ENCODE measurements at regions not wholly inside any gene's neighbourhood (a gene's known extent, or its start where the extent isn't known, plus 50 kb on each side); places are given as distances from the start of the nearest gene placed in this dataset.

DNA sequence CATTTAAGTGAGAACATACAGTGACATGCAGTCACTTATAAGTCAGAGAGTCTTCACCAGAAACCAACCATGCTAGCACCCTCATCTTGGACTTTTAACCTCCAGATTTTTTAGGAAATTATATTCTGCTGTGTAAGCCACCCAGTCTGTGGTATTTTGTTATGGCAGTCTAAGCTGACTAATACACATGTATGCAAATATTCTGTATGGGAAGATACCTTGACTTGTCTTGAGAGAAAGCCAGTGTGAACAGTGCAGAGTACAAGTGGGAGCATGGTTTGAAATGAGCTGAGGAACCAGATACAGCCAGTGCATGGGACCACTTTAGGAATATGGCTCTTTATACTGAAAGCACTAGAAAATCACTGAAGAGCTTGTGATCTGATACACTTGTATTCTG, 110.4 kb upstream of the MAP9 start:
- no peaks in the 10 kb centered on the region for H3K27me3 ChIP-seq
- H3K27ac ChIP-seq: no peak overlapping the region
- TF ChIP-seq, protein P1, sequence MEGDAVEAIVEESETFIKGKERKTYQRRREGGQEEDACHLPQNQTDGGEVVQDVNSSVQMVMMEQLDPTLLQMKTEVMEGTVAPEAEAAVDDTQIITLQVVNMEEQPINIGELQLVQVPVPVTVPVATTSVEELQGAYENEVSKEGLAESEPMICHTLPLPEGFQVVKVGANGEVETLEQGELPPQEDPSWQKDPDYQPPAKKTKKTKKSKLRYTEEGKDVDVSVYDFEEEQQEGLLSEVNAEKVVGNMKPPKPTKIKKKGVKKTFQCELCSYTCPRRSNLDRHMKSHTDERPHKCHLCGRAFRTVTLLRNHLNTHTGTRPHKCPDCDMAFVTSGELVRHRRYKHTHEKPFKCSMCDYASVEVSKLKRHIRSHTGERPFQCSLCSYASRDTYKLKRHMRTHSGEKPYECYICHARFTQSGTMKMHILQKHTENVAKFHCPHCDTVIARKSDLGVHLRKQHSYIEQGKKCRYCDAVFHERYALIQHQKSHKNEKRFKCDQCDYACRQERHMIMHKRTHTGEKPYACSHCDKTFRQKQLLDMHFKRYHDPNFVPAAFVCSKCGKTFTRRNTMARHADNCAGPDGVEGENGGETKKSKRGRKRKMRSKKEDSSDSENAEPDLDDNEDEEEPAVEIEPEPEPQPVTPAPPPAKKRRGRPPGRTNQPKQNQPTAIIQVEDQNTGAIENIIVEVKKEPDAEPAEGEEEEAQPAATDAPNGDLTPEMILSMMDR (IDR thresholded peaks at IDR 0.05): no peak
- H3K9me3 ChIP-seq: no peaks in the 10 kb centered on the region
- no peak overlapping the region for H3K4me3 ChIP-seq (ENCODE audit: low read depth in 1 of 2, low read length in 1 of 2)
- no peaks in the 10 kb centered on the region for H3K4me1 ChIP-seq (ENCODE audit: control insufficient read depth in 1 of 2, insufficient read depth in 1 of 2, low read depth in 1 of 2, low read length in 1 of 2)
- H3K36me3 ChIP-seq: no peaks in the 10 kb centered on the region

DNA sequence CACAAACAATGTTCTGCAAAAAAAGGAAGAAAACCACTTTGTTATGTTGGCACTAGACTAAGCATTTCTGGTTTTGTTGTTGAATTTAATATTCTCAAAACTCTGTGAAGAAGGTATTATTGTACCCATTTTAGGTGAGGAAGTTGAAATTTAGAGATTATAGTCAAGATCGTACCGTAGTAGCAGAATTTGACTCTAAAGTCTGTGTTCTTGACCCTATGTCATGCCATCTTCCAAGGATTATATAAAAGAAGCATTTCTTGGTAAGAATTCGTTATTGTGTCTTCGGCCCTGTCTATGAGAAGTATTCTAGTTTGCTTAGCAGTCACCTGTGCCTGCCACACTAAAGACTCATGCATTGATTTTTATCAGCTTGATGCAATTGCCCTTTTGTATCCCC, 104.4 kb upstream of the MAP9 start:
- no peaks in the 10 kb centered on the region for H3K36me3 ChIP-seq
- TF ChIP-seq, protein P1 (IDR thresholded peaks at IDR 0.05): no peak
- H3K4me3 ChIP-seq (ENCODE audit: low read depth in 1 of 2, low read length in 1 of 2): no peak overlapping the region
- no peaks in the 10 kb centered on the region for H3K4me1 ChIP-seq (ENCODE audit: control insufficient read depth in 1 of 2, insufficient read depth in 1 of 2, low read depth in 1 of 2, low read length in 1 of 2)
- H3K27ac ChIP-seq: no peak overlapping the region
- H3K9me3 ChIP-seq: no peaks in the 10 kb centered on the region
- H3K27me3 ChIP-seq: no peaks in the 10 kb centered on the region

DNA sequence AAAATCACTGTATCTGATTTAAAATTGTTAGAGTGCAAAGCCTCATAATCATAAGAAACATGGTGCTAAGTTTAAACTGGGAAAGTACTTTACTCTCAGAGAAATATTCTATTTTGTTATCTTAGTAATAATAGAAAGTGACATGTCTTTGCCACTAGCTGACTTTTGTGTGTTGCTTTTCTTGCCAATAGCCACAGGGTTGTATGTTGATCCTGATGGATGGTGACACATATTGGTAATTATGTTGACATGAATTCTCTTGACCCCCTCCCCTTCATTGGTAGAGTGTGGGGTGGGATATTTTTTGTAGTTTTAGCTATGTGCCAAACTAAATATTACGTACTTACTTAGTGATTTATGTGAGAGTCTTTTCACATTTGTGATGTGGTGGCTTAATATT, 103.1 kb upstream of the MAP9 start:
- Histone ChIP-seq H3K4me3 (ENCODE audit: low read depth in 1 of 2, low read length in 1 of 2) (no peak overlapping the region), H3K27ac (no peak overlapping the region), H3K36me3 (no peaks in the 10 kb centered on the region), H3K27me3 (no peaks in the 10 kb centered on the region), H3K4me1 (ENCODE audit: control insufficient read depth in 1 of 2, insufficient read depth in 1 of 2, low read depth in 1 of 2, low read length in 1 of 2) (no peaks in the 10 kb centered on the region), H3K9me3 (no peaks in the 10 kb centered on the region)
- TF ChIP-seq, protein P1 (IDR thresholded peaks at IDR 0.05): no peak

DNA sequence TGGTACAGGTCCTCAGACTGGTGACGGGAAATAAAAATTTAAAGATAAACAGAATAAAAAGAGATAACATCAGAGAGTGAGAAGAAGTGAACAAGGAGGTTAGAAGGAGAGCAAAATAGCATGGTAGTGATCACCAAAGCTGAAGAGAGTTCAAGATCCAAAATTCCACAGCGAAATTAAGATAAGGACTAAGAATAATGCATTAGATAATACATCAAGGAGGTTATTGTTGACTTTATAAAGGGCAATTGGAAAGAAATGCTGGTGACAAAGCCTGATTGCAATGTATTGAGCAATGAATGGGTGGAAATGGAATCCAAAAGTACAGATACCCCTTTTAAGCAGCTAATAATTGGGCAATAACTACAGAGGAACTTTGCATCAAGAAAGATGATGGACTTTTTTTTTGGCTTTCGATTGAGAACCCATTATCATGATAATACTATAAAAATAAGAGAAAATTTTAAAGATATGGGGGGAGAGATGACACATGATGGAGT, 101.6 kb upstream of the MAP9 start:
- Histone ChIP-seq H3K9me3 (no peaks in the 10 kb centered on the region), H3K27me3 (no peaks in the 10 kb centered on the region), H3K27ac (no peak overlapping the region), H3K4me3 (ENCODE audit: low read depth in 1 of 2, low read length in 1 of 2) (no peak overlapping the region), H3K36me3 (no peaks in the 10 kb centered on the region), H3K4me1 (ENCODE audit: control insufficient read depth in 1 of 2, insufficient read depth in 1 of 2, low read depth in 1 of 2, low read length in 1 of 2) (no peaks in the 10 kb centered on the region)
- TF ChIP-seq, protein P1 (IDR thresholded peaks at IDR 0.05): no peak

DNA sequence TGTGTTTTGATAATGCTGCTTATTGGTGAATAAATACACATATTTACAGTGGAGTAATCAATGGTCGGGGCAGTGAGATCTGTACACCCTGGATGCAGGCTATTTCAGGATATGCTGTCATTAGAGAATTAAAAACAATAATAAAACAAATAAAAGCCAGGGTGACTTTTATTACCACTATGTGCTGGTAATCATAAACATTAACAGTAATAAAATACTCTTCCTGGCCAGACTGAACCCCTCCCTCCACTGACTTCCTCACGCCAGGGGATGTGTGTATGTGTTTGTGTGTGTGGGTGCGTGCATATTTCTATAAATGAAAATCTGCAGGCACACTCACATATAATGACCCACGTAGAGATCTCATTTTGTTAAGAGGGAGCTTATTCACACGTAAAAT, 98.0 kb upstream of the MAP9 start:
- TF ChIP-seq, protein P1 (IDR thresholded peaks at IDR 0.05): no peak
- Histone ChIP-seq H3K9me3 (no peaks in the 10 kb centered on the region), H3K4me3 (ENCODE audit: low read depth in 1 of 2, low read length in 1 of 2) (no peak overlapping the region), H3K27ac (no peak overlapping the region), H3K36me3 (no peaks in the 10 kb centered on the region), H3K4me1 (ENCODE audit: control insufficient read depth in 1 of 2, insufficient read depth in 1 of 2, low read depth in 1 of 2, low read length in 1 of 2) (no peaks in the 10 kb centered on the region), H3K27me3 (no peaks in the 10 kb centered on the region)
